Smooth muscle cell (in vitro differentiated cells): ENCODE measurements at regions not wholly inside any gene's neighbourhood (a gene's known extent, or its start where the extent isn't known, plus 50 kb on each side); places are given as distances from the start of the nearest gene placed in this dataset.
A peak's percentile ranks its signal among the peaks of the same experiment; 100 is the strongest.

ENCODE experiments used
- DNase-seq: peaks from one replicate; lab custom pipeline; 2025; ENCODE audit not compliant: unreplicated experiment; lab: John Stamatoyannopoulos, UW
- H2AFZ ChIP-seq: fragments of 200-600 bp; sonication (generic); 2 replicates; pipeline ENCODE4 v1.6.0; 2016; ENCODE audit warnings: antibody characterized with exemption, low read depth, mild to moderate bottlenecking
- H3F3A ChIP-seq: fragments of 200-600 bp; sonication (generic); 2 replicates; pipeline ENCODE4 v1.6.0; 2017; ENCODE audit warnings: antibody characterized with exemption, low read depth
- H3K27ac ChIP-seq: fragments of 200-600 bp; sonication (generic); 2 replicates; pipeline ENCODE4 v1.5.1; 2016; ENCODE audit warnings: low read depth, mild to moderate bottlenecking
- H3K27me3 ChIP-seq: fragments of 200-600 bp; sonication (generic); 2 replicates; pipeline ENCODE4 v1.6.1; 2016; ENCODE audit warnings: low read depth, mild to moderate bottlenecking
- H3K36me3 ChIP-seq: fragments of 200-600 bp; sonication (generic); 2 replicates; pipeline ENCODE4 v1.5.1; 2016; ENCODE audit warnings: low read depth
- H3K4me1 ChIP-seq: fragments of 200-600 bp; sonication (generic); 2 replicates; pipeline ENCODE4 v1.5.1; 2016; ENCODE audit warnings: low read depth
- H3K4me2 ChIP-seq: fragments of 200-600 bp; sonication (generic); 2 replicates; pipeline ENCODE4 v1.6.0; 2016; ENCODE audit warnings: mild to moderate bottlenecking
- H3K4me3 ChIP-seq: fragments of 200-600 bp; sonication (generic); 2 replicates; pipeline ENCODE4 v1.5.1; 2016; ENCODE audit warnings: mild to moderate bottlenecking
- H3K79me2 ChIP-seq: fragments of 200-600 bp; sonication (generic); 2 replicates; pipeline ENCODE4 v1.6.0; 2016; ENCODE audit warnings: low read depth, mild to moderate bottlenecking
- H3K9ac ChIP-seq: fragments of 200-600 bp; sonication (generic); 2 replicates; pipeline ENCODE4 v1.6.0; 2016; ENCODE audit warnings: low read depth
- H3K9me3 ChIP-seq: fragments of 200-600 bp; sonication (generic); replicated peaks from 2 replicates; pipeline ENCODE4 v1.5.1; 2016; ENCODE audit warnings: low read depth
- H4K20me1 ChIP-seq: fragments of 200-600 bp; sonication (generic); 2 replicates; pipeline ENCODE4 v1.6.0; 2016; ENCODE audit warnings: low read depth
- CTCF ChIP-seq: fragments of 200-600 bp; sonication (generic); IDR thresholded peaks from 2 replicates; pipeline ENCODE4 v1.5.1; 2017; ENCODE audit warnings: borderline replicate concordance, mild to moderate bottlenecking, antibody characterized with exemption; ENCODE audit not compliant: insufficient read depth, poor library complexity, severe bottlenecking
- WGBS: methylation state at CpG from one replicate; pipeline ENCODE4 v1.1.7; 2016; ENCODE audit warnings: low lambda C conversion rate; 5-methylcytosine and 5-hydroxymethylcytosine counted together

GRCh38 chr1:82153752-82154151 lies 353.0 kb downstream of the ADGRL2 start:
- no peak for TF ChIP-seq CTCF
- no peaks in the 10 kb centered on the region for H3F3A ChIP-seq
- H3K4me3 ChIP-seq, result no peak overlapping the region
- H3K27ac ChIP-seq, result no peak overlapping the region
- H3K9ac ChIP-seq, result no peak overlapping the region
- no peak for DNase-seq
- H3K79me2 ChIP-seq, result no peaks in the 10 kb centered on the region
- no peaks in the 10 kb centered on the region for H3K27me3 ChIP-seq
- no peaks in the 10 kb centered on the region for H4K20me1 ChIP-seq
- H3K4me1 ChIP-seq, result peaks cover 11% of the 10 kb centered on the region
- no peaks in the 10 kb centered on the region for H3K9me3 ChIP-seq
- H3K36me3 ChIP-seq, result no peaks in the 10 kb centered on the region
- H2AFZ ChIP-seq, result peak overlapping the region; percentile 16
- H3K4me2 ChIP-seq, result peak overlapping the region; percentile 60

- no peak for DNase-seq
- no peaks in the 10 kb centered on the region for H4K20me1 ChIP-seq
- no peaks in the 10 kb centered on the region for H3K79me2 ChIP-seq
- H3K4me3 ChIP-seq, result no peak overlapping the region
- H3K9ac ChIP-seq, result no peak overlapping the region
- H3K36me3 ChIP-seq, result no peaks in the 10 kb centered on the region
- H3K27ac ChIP-seq, result peak overlapping the region; percentile 5
- no peaks in the 10 kb centered on the region for H3F3A ChIP-seq
- no peak for TF ChIP-seq CTCF
- peak overlapping the region; percentile 16 for H2AFZ ChIP-seq
- peak overlapping the region; percentile 60 for H3K4me2 ChIP-seq
- H3K4me1 ChIP-seq, result peaks cover 11% of the 10 kb centered on the region
- H3K27me3 ChIP-seq, result no peaks in the 10 kb centered on the region
- no peaks in the 10 kb centered on the region for H3K9me3 ChIP-seq
Measured at GRCh38 chr1:82153272-82153629, 352.5 kb downstream of the ADGRL2 start.

- Histone ChIP-seq H3K4me2 (no peak overlapping the region), H3F3A (no peaks in the 10 kb centered on the region), H3K36me3 (no peaks in the 10 kb centered on the region), H3K4me3 (no peak overlapping the region), H3K4me1 (peaks cover 11% of the 10 kb centered on the region), H3K79me2 (no peaks in the 10 kb centered on the region), H3K27ac (peak overlapping the region; percentile 5), H3K9ac (no peak overlapping the region), H4K20me1 (no peaks in the 10 kb centered on the region), H2AFZ (peak overlapping the region; percentile 16), H3K27me3 (no peaks in the 10 kb centered on the region), H3K9me3 (no peaks in the 10 kb centered on the region)
- no peak for TF ChIP-seq CTCF
- 76% methylated on average over 5 of the region's 5 CpGs for WGBS
- DNase-seq, result no peak
Measured at GRCh38 chr1:82152356-82153271, 351.9 kb downstream of the ADGRL2 start.

GRCh38 chr1:82145656-82146055 lies 344.9 kb downstream of the ADGRL2 start:
- no peaks in the 10 kb centered on the region for H3K36me3 ChIP-seq
- DNase-seq, result no peak
- H3K27ac ChIP-seq, result no peak overlapping the region
- no peaks in the 10 kb centered on the region for H3K9me3 ChIP-seq
- H2AFZ ChIP-seq, result no peak overlapping the region
- no peaks in the 10 kb centered on the region for H3K79me2 ChIP-seq
- H3K4me1 ChIP-seq, result no peaks in the 10 kb centered on the region
- no peak overlapping the region for H3K4me2 ChIP-seq
- TF ChIP-seq CTCF, result no peak
- H3K4me3 ChIP-seq, result no peak overlapping the region
- H3K27me3 ChIP-seq, result no peaks in the 10 kb centered on the region
- 92% methylated on average over 1 of the region's 1 CpG for WGBS
- no peak overlapping the region for H3K9ac ChIP-seq
- H4K20me1 ChIP-seq, result no peaks in the 10 kb centered on the region
- H3F3A ChIP-seq, result no peaks in the 10 kb centered on the region
